TTC549 (cell line): ENCODE measurements at regions not wholly inside any gene's neighbourhood (a gene's known extent, or its start where the extent isn't known, plus 50 kb on each side); places are given as distances from the start of the nearest gene placed in this dataset.

ENCODE experiments used
- FAIRE-seq: peaks from 2 replicates; lab custom pipeline; 2012; peaks lifted over from hg19 to GRCh38; lab: Jason Lieb, UNC

DNA sequence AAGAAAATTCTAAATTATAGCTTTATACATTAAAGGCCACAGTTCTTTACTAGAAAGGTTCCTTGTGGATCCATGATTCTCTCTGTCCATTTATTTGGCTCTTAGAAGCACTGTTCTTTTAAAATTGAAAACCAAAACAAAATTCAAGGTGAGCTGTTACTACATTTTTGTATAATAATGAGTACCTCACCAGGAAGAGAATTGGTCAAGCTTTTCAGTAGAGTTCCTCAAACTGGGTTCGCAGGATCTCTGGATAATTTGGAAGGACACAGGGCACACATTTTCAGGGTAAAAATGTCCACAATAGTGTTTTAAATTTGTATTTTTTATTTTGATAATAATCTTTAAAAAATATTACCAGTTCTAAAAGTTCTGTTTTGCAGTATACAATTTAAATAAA lies 93.0 kb downstream of the PPP1R3A start:
- no peak for FAIRE-seq

DNA sequence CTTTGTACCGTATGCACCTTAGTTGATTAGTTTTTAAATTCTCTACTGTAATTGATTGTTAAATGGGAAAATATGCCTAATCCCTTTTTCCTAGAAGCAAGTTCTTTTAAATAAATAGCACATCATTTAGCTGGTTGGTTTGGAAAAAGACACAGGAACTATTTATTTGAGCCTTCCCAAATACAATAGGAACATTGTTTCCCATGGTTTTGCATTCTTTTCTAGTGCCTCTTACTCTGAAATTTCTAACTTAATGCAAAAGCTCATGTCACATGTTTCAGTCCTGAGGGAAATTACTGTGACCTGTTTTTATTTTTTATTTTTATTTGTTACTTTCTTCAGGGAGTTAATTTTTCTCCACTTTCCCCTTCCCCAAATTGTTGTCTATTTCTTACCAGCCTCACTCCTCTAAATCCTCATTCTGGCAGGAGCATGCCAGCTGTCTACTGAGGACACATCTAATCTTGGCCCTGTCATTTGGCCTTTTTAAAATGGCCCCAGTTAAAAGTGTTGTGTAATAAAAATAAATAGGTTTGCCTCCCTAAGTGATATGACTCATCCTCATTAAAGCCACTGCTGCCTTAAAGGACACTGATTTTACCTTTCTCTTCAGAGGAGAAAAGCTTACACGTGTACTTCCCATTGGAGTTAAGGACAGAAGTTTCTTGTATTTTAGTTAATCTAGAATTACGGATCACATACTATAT lies 94.5 kb downstream of the PPP1R3A start:
- no peak for FAIRE-seq

DNA sequence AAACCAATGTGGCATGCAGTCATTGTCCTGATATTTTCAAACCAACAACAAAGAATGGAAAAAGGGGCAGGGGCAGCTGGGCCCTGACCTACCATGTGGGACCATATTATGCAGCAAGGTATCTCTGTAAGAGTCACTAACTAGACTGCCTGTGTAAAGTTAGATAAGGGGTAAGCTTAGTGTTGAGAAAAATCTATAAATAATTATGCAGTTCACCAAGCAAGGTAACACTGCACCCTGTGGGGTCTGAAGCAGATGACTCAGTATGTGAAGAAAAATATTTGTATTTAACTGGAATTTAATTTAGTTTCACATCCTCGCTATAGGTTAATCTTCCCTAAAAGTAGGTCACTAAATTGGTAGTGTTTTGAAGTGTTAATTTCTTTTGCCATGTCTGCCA lies 99.3 kb downstream of the PPP1R3A start:
- no peak for FAIRE-seq

DNA sequence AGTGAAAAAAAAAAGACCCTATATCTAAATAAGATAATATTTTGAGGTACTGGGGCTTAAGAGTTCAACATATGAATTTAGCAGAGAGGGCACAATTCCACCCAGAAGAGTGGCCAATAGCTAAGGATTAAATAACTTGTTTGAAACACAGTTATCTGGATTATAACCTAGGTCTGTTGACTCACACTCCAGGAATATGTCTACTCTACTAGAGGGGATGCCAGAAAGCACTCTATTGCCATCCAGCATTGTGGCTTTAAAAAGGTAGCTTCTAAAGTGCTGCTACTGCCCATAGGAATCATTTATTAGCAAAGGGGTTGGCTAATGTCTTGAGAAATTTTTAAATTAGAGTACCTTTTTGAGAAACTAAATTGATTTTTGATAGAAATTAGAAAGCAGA lies 102.2 kb downstream of the PPP1R3A start:
- FAIRE-seq, result no peak

DNA sequence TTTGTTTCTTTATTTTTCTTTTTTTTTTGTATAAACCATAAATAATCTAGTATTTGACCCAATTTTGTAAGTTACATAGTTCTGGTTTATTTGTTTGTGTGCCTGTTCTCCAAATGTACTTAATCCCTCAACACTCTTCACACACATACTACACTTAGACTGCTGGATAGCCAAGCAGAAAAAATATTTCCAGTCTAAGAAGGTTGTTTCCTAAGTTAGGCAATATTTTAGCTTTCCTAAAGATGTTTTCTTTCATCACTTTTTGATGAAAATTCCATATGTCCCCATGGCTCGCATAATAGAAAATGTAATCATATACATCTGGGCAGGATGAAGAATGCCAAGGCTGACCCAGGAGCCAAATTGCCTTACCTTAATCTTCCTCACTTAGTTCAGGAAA lies 105.3 kb downstream of the PPP1R3A start:
- FAIRE-seq, result no peak

DNA sequence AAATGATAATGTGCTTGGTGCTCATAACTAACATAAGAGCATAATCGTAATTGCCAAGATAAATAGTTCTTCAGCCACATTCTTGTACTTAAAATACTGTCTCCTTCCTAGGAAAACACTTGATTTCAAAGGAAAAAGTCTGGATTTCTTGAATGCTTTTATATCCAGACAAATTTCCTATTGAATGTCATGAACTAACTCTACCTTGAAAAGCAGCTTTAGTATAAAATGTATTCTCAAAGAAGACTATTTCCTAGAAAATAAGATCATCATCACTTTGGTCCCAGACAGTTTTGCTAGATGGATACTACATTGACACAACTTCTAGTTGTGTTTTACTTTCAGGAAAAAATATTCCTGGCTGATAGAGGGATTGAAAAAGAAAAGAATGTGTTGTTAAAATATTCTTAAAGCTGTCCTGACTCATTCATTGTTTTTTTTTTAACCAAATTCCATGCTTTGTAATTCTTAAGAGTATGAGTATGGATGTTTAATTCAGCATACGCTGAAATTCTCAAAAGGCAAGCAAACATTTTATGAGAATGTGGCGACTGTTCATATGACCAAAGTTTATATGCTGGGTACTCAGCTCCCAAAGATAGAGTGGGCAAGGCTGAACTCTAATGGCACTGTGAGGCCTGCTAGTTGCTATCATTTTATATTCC lies 106.1 kb downstream of the PPP1R3A start:
- FAIRE-seq, result no peak

DNA sequence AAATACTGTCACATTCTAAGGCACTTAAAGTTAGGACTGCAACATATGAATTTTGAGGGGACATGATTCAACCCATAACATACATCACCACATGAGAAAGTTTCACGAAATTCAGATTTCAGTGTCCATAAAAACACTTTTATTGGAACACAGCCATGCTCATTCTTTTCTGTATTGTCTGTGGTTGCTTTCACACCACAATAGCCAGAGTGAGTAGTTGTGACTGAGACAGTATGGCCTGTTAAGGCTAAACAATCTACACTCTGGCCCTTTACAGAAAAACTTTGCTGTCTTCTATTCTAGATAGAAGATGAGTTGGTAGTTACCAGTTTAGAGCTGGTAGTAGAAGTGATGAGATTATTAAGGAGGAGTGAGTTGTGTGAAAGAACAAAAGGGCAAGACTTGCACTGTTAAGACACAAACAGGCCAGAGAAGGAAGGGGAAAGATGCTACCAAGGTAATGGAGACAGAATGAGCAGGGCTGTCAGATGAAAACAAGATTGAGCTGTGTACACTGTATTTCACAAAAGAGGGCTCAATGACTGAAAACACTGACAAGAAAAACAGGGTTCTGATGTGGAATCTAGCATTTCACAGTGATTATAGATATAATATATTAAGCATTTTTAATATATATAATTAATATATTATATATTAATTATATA lies 108.6 kb downstream of the PPP1R3A start:
- no peak for FAIRE-seq

DNA sequence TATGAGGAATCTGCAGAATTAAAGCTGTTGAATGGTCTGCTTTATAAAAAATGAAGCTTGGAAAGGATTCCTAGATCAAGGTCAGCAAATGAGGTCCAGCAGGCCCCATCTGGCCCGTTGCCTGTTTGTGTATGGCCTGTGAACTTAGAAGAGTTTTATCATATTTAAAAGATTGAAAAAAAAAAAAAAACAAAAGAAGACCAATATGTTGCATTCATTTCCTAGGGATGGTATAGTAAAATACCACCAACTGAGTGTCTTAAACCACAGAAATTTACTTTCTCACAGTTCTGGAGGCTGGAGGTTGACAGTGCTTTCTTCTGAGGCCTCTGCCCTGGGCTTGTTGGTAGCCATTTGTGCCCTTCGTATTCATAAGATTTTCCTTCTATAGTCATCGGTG lies 109.2 kb downstream of the PPP1R3A start:
- no peak for FAIRE-seq

DNA sequence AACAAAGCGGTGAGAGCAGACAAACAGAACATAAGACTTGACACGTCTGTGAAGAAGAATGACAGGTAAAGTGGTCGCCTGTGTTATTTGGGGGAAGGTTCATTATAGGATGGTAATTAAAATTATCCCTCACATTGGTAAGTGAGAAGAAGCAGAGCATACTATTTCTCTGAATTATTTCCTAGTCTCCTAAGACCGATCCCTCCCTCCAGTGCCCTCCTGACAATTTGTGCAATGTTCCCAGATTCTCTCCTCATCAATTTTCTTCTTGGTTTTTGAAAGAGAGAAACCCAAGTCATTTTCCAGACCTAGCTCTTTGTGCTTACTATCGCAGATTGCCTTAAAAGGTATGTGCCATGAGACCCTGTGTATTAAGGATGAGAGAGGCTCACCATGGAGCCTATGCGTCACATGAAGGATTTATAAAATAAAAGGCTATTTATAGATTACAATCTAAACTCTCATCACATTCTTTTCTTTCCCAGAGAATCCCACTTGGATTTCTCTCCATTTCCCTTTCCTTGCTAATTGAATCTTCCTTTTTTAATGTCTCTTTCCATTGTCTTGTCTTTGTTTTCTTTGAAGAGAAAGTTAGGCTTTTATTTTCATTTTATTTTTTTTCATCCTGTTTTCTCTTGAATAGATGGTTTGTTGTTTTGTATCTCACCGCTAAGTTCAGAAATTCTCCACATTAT lies 112.0 kb downstream of the PPP1R3A start:
- FAIRE-seq, result no peak

DNA sequence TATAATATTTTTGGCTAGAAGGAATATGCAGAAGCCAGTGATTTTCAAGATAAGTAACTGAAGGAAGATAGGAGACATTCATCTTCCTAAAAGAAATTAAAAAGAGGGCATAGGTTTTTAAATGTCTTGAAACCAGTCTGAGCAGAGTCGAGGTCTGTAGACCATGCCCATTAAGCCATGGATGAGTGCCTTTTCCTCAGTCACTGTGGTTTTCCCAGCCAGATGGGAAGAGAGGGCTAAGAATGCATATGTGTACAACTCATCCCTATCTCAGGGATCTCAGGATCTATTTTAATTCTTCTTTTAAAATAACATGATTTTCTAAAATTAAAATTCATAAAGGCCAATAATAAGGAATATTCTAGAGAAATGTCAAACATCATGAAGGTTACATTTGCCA lies 112.8 kb downstream of the PPP1R3A start:
- no peak for FAIRE-seq

DNA sequence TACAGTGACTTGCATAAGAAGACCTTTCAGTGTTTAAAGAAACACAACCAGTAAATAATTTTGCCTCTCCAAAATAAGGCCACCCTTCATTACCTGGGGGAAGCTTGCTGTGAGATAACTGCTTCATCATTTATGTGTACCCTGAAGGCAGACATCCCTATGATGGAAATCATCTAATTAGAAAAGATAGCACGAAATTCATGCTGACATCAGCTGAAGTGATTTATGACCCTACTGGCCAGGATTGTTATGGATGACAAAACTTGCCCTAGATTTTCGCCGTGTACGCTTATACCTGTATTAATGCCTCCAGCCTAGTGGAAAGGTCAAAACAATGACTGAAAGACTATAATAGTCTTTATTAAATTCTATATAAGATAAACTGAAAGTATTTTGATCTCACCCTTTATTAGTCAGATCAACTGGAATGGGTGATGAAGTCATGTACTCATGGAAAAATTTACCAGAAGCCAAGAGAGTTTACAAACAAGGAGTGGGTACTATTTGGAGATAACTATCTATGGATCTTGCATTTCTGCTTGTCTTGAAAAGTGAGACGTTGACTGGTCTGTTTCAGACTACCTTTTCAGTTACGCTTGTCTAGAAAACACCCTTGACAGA lies 114.2 kb downstream of the PPP1R3A start:
- FAIRE-seq, result no peak

DNA sequence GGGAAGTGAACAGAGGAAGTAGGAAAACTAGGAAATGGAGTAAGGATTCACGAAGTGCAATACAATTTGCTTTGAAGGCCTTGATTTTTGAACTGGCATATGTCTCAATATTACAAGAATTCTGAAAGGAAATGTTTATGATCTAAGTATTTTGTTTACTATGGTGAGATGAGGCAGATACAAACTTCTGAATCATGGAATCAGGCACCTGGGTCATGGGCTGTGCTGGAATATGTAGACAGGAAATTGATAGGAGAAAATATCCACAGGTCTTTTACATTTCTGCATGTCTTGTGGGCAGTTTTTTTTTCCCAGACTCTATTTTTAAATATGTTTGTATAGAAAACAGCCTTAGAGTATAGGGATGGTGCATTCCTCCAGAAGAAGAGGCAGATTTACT lies 117.1 kb downstream of the PPP1R3A start:
- no peak for FAIRE-seq

DNA sequence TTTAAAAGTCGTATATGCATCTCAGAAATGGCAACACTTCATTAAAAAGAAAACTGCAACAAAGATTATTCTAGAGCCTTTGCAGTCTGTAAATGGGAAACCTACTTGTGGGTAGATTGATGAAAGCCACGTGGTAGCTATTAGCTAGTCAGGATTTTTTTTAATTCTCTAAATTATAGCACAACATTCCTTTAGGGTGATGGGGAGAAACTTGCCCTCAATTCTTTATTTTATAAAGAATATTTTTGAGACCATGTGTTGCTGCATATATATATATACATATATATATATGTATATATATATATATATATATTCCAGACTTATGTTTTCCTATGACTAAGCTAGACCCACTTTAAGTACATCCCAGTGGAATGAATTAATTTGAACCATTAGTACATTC lies 118.0 kb downstream of the PPP1R3A start:
- no peak for FAIRE-seq

DNA sequence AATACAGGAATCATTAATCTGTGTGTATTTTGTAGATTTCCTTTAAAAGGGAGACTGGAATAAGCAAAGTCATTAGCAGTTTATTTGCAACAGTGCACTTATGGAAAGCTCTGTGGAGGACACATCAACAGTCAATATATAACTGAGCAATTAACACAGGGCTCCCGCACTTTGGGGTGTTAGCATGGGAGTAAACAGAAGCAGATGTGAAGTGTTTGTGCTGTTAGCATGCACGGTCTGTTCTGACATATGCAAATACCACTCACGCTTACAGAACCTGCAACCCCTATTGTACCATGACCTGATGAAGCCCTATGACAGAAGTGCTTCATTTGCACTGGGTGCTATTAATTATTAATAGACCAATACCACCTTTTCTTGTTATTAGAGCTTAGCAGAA lies 118.9 kb downstream of the PPP1R3A start:
- no peak for FAIRE-seq

DNA sequence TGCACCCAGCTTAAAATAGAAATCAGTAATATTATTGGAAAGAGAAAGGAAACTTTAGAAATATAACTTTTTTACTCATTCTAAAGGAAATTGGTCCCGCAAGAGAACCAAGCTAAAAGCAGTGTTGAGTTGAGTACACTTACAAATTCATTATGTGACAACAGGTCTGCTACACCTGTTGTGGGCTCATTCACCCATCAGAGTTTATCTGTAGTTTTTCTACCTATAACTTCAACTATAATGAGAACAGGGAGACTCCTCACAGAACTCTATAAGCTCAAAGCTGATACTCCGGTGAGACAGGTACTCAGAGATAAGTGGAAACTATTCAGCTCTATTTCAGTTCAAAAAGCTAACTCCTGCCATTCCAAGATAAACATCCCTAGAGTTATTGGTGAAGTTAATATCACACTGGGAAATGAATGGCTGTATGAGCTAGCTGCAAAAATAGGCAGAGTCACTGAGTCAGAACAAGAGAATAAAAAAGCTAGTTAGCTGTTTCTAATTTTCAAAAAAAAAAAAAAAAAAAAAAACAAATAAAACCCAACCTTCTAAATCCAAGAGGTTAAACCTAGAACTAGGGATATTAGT lies 121.3 kb downstream of the PPP1R3A start:
- no peak for FAIRE-seq

DNA sequence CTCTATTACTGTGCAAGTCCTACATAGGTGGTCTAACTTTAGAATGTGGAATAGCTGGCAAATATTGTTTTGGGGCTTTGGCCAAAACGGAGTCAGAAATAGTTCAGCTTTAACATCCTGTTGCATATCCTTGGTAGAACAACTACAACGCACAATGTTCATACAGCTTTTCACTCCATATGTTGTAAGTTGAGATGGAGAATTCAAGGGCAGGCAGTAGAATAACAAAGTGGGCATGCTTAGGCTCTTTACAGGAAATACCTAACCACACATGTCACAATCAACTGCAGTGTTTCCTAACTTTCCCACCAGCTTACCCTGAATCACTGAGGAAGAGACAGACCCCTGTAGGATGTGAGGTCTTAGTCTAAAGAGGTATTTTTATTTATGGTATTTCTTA lies 122.3 kb downstream of the PPP1R3A start:
- FAIRE-seq, result no peak

DNA sequence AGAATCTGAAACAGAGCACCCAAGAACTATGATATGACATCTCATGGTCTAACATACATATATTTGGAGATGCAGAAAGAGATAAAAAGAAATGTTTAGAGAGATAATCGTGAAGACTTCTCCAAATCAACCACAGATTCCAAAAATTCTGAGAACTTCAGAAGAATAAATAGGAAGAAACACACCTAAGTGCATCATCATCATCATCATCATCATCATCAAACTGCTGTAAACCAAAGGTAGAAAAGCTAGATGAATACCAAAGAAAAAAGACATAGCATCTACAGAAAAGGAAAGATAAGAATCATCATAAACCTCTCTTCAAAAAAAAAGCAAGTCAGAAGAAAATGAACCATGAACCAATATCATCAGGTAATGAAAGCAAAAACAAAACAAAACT lies 124.2 kb downstream of the PPP1R3A start:
- FAIRE-seq, result no peak

DNA sequence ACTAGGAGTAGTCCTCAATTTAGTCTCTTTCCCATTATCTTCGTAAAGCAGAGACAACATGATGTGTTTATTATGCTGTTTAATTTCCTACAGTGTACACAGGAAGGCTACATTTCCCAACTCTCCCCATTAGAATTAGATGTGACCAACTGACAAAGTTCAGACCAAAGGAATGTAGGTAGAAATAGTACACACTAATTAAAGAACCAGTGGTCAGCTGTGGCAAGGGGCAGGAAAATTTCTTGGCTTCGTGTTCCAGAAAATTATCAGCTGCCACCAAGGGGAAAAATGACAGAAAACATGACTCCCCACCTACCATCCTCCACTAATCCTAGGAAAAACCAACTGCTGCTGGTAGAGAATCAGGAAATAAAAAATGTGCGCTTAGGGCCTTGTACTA lies 125.6 kb downstream of the PPP1R3A start:
- no peak for FAIRE-seq

DNA sequence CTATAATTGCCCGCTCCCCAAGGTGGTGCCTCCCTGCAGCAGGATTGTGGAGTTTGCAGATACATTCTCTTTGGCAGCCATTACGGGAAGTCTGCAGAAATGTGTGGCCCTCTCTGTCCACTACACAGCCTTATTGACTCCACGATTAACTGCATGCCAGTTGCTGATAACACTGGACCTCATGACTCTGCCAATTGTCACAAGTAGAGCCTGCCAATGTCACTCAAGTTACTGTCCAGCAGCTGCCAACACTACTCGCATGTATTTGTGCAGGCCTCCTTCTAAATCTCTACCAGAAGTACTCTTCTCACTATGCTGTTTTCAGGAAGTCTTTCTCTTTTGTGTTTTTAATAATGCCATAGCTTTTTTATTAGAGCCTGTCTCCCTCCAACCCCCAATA lies 128.8 kb downstream of the PPP1R3A start:
- FAIRE-seq, result no peak

DNA sequence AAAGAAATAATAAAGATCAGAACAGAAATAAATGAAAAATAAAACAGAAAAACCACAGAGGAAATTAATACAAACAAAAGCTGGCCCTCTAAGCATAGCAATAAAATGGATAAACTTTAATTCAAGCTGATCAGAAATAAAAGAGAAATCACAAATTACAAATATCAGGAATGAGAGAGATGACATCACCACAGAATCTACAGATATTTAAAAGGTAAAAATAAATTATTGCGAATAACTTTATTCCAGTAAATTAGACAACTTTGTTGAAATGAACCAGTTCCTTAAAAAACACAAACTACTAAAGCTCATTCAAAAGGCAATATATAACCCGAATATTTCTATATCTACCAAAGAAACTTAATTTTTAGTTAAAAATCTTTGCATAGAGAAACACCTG lies 131.7 kb downstream of the PPP1R3A start:
- FAIRE-seq, result no peak

DNA sequence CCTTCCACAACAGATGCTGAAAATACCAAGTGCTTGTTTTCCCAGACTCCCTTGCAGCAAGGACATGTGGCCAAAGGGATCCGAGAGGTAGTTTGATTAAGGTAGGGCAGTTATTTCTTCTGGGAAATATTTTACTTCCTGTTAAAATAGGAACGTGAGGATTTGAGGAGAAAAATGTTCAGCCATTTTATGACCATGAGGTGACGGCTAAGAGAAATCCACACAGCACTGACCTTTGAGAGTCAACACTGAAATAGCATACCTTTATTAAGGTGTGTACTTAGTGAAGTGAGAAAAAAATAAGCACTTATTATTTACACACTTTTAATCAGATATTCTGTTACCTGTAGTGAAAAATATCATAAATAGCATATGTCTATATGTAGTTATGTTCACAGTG lies 133.9 kb downstream of the PPP1R3A start:
- no peak for FAIRE-seq

DNA sequence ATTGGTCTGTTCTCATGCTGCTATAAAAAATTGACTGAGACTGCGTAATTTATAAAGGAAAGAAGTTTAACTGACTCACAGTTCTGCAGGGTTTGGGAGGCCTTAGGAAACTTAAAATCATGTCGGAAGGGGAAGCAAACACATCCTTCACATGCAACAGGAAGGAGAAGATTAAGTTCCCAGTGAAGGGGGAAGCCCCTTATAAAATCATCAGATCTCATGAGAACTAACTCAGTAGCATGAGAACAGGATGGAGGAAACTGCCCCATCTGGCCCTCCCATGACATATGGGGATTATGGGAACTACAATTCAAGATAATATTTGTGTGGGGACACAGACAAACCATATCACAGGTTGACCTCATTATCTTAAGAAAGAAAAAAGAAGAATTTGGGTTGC lies 134.5 kb downstream of the PPP1R3A start:
- FAIRE-seq, result no peak
